Vagina (tissue), 2 donors: ENCODE measurements at regions not wholly inside any gene's neighbourhood (a gene's known extent, or its start where the extent isn't known, plus 50 kb on each side); places are given as distances from the start of the nearest gene placed in this dataset.

ENCODE experiments used
- DNase-seq, 2 donors: peaks; one replicate each; pipeline ENCODE4 v3.0.0-alpha.2; 2017; ENCODE audit errors: extremely low spot score in 2 of 2
- H3K27ac ChIP-seq: fragments of 200-600 bp; sonication (generic); one replicate; pipeline ENCODE4 v1.5.1; 2019
- H3K27me3 ChIP-seq: fragments of 200-600 bp; sonication (generic); one replicate; pipeline ENCODE4 v1.5.1; 2019
- H3K36me3 ChIP-seq, 2 donors: fragments of 200-600 bp; sonication (generic); one replicate each; pipeline ENCODE4 v1.5.1; 2017 to 2019
- H3K4me1 ChIP-seq: fragments of 200-600 bp; sonication (generic); one replicate; pipeline ENCODE4 v1.5.1; 2019
- H3K4me3 ChIP-seq, 2 donors: fragments of 200-600 bp; sonication (generic); 1 replicate in 1 of 2; 2 replicates in 1 of 2; pipeline ENCODE4 v1.5.1; 2016 to 2019
- H3K9me3 ChIP-seq: fragments of 200-600 bp; sonication (generic); one replicate; pipeline ENCODE4 v1.5.1; 2019
- POLR2A ChIP-seq, 2 donors: fragments of 450-650 bp; IDR thresholded peaks; one replicate each; pipeline ENCODE4 v1.6.1; 2017; ENCODE audit warnings: antibody characterized with exemption in 2 of 2, mild to moderate bottlenecking in 2 of 2, moderate library complexity in 2 of 2
- POLR2AphosphoS5 ChIP-seq, 2 donors: sonication (generic); formaldehyde crosslinking; IDR thresholded peaks; one replicate each; pipeline ENCODE4 v1.9.0; 2017; ENCODE audit warnings: antibody characterized with exemption in 2 of 2, mild to moderate bottlenecking in 2 of 2, low read depth in 1 of 2; ENCODE audit not compliant: insufficient read depth in 1 of 2
- intact Hi-C: fragments of 100-400 bp; cut with DNase I; formaldehyde crosslinking; loops from one replicate; pipeline ENCODE4 v1.15.1; 2023
- TF ChIP-seq, protein P1 (sequence below), 3 experiments: fragments of 450-650 bp in 2 of 3; fragments of 200-600 bp in 1 of 3; sonication (generic) in 1 of 3; IDR thresholded peaks; one replicate each; pipeline ENCODE4 v1.5.1; 2017 to 2019; ENCODE audit warnings: antibody characterized with exemption in 3 of 3, mild to moderate bottlenecking in 2 of 3, moderate library complexity in 2 of 3

DNA sequence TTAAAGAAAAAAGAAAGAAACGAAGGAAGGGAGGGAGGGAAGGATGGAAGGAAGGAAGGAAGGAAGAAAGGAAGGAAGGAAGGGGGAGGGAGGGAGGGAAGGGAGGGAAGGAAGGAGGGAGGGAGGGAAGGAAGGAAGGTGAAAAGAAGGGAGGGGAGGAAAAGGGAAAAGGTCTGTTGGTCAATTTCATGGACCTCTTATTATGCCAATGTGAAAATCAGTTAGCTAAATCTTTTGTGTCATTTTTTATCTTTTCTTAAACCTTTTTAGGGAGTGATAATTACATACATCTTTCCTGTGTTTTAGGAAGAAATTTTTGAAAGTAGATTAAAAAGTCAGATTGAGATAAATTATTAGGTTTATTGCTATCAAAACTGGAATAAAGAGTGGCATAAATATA lies 670.2 kb upstream of the CITED2 start:
- TF ChIP-seq POLR2A (IDR thresholded peaks at IDR 0.05) (no peak), POLR2AphosphoS5 (IDR thresholded peaks at IDR 0.05; ENCODE audit: insufficient read depth in 1 of 2, low read depth in 1 of 2) (no peak)
- TF ChIP-seq, protein P1, sequence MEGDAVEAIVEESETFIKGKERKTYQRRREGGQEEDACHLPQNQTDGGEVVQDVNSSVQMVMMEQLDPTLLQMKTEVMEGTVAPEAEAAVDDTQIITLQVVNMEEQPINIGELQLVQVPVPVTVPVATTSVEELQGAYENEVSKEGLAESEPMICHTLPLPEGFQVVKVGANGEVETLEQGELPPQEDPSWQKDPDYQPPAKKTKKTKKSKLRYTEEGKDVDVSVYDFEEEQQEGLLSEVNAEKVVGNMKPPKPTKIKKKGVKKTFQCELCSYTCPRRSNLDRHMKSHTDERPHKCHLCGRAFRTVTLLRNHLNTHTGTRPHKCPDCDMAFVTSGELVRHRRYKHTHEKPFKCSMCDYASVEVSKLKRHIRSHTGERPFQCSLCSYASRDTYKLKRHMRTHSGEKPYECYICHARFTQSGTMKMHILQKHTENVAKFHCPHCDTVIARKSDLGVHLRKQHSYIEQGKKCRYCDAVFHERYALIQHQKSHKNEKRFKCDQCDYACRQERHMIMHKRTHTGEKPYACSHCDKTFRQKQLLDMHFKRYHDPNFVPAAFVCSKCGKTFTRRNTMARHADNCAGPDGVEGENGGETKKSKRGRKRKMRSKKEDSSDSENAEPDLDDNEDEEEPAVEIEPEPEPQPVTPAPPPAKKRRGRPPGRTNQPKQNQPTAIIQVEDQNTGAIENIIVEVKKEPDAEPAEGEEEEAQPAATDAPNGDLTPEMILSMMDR (IDR thresholded peaks at IDR 0.05), result no peak
- peaks cover 9% of the 10 kb centered on the region for H3K4me1 ChIP-seq
- intact Hi-C loops, result no loop called here
- H3K36me3 ChIP-seq, result no peaks in the 10 kb centered on the region
- H3K9me3 ChIP-seq, result no peaks in the 10 kb centered on the region
- no peaks in the 10 kb centered on the region for H3K27me3 ChIP-seq
- H3K27ac ChIP-seq, result no peak overlapping the region
- DNase-seq, result no peak
- no peak overlapping the region for H3K4me3 ChIP-seq

DNA sequence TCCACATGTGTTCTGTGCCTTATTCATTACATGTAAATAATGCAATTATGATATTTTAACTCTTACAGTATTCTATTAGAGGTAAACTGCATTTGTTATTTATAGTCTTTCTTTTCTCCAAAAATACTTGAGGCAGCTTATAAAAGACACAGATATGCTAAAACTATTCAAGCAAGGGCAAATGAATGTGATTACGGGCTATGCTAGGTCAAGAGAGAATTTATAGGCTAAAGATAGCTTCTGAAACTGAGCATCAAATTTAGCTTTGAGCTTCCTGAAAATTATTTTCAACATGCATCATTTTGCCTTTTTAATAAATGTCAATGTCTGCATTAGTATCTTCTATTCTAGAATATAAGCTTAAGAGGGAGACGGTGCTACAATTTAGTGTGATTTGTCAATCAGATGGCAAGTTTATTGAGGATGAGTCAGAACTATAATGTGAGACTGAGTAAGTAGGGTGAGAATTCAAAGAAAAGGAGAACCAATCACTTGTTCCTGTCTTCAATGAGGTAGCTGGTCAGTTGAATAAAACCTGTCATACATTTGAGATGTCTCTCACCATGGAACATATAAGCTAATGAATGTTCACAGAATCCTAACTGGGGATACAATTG lies 669.4 kb upstream of the CITED2 start:
- Histone ChIP-seq H3K9me3 (no peaks in the 10 kb centered on the region), H3K36me3 (no peaks in the 10 kb centered on the region), H3K27me3 (no peaks in the 10 kb centered on the region), H3K27ac (no peak overlapping the region), H3K4me3 (no peak overlapping the region), H3K4me1 (peaks cover 9% of the 10 kb centered on the region)
- intact Hi-C loops, result no loop called here
- DNase-seq, result no peak
- TF ChIP-seq, protein P1 (IDR thresholded peaks at IDR 0.05), result no peak
- TF ChIP-seq POLR2AphosphoS5 (IDR thresholded peaks at IDR 0.05; ENCODE audit: insufficient read depth in 1 of 2, low read depth in 1 of 2) (peak in 1 of 2 donors; percentile 0), POLR2A (IDR thresholded peaks at IDR 0.05) (no peak)

DNA sequence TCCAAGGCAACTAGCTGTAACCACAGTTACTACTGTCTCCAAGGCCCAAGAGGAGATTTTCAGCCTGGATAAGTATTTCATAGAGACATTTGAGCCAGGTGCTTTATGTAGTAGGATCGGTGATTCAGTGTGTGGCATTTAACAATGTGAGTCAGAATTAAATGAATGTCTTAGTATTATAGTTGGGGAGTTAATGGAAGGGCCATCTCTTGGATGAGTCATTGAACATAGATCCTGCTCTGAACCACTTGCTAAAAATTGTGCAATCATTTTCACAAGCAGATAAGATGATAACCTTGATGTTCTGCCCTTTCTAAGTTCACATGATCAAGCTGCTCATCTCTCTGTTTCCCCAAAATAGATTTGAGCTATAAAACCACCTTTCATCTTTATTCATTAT lies 668.9 kb upstream of the CITED2 start:
- peak; percentile 32 to 56 for TF ChIP-seq POLR2AphosphoS5 (IDR thresholded peaks at IDR 0.05; ENCODE audit: insufficient read depth in 1 of 2, low read depth in 1 of 2)
- TF ChIP-seq POLR2A (IDR thresholded peaks at IDR 0.05), result no peak
- TF ChIP-seq, protein P1 (IDR thresholded peaks at IDR 0.05), result no peak
- Histone ChIP-seq H3K27me3 (no peaks in the 10 kb centered on the region), H3K27ac (no peak overlapping the region), H3K36me3 (no peaks in the 10 kb centered on the region), H3K4me1 (peaks cover 9% of the 10 kb centered on the region), H3K4me3 (no peak overlapping the region), H3K9me3 (no peaks in the 10 kb centered on the region)
- DNase-seq, result no peak
- intact Hi-C loops, result no loop called here

DNA sequence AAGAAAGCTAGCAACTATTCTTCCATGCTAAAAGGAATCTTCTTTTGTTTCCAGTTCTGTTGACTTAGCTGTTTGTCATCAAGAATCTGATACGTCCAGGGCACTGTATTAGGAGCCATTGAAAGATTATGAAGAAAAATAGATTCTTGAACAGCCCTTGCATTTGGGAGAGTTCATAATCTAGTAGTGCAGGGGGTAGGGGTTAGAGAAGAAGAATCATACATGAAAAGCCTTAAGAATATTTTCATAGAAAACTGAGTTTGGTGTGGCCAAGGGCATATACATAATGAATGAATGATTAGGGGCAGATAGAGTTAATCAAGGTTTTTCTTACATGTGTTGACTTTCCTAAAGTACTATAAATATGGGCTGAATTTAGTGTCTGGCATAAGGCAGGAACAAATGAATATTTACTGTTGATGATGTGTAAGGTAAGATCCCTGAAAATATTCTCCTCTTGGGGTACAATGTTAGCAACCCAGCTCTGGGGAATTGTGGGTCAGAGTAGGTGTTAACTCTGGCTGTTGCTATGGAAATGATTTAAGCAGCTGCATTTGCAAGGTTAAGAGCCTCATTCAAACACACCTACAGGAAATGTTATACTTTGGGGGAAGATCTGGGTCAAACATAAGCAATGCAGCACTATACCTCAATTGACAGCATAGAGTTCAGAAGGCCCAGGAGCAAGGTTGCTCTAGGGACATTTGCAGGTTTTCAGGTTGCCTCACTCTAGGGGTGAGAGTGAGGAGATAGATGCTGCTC lies 667.3 kb upstream of the CITED2 start:
- no peaks in the 10 kb centered on the region for H3K36me3 ChIP-seq
- no peak for DNase-seq
- no peaks in the 10 kb centered on the region for H3K9me3 ChIP-seq
- no peak for TF ChIP-seq POLR2AphosphoS5 (IDR thresholded peaks at IDR 0.05; ENCODE audit: insufficient read depth in 1 of 2, low read depth in 1 of 2)
- TF ChIP-seq, protein P1 (IDR thresholded peaks at IDR 0.05), result no peak
- H3K27ac ChIP-seq, result no peak overlapping the region
- H3K4me3 ChIP-seq, result no peak overlapping the region
- peaks cover 9% of the 10 kb centered on the region for H3K4me1 ChIP-seq
- intact Hi-C loops, result no loop called here
- no peaks in the 10 kb centered on the region for H3K27me3 ChIP-seq

DNA sequence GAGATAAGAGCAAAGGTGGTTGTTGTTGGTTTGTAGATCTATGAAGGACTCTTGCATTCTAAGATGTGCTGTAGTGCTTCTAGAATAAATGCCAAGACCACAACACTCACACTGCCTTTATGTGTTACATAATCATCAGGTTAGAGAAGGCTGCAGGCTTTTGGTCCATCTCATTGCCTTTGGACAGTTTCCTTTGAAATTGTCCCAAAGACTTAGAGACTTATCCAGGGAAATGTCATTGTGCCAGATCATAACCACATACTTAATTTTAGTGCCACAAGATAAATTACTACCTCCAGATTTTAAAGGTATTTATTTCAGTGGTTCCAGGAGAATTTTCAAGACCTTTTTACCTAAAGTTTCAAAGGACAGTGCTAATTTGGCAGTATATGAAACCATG lies 666.6 kb upstream of the CITED2 start:
- Histone ChIP-seq H3K27me3 (no peaks in the 10 kb centered on the region), H3K4me3 (no peak overlapping the region), H3K4me1 (peaks cover 9% of the 10 kb centered on the region), H3K9me3 (no peaks in the 10 kb centered on the region), H3K36me3 (no peaks in the 10 kb centered on the region), H3K27ac (no peak overlapping the region)
- TF ChIP-seq, protein P1 (IDR thresholded peaks at IDR 0.05), result no peak
- TF ChIP-seq POLR2A (IDR thresholded peaks at IDR 0.05) (no peak), POLR2AphosphoS5 (IDR thresholded peaks at IDR 0.05; ENCODE audit: insufficient read depth in 1 of 2, low read depth in 1 of 2) (no peak)
- DNase-seq, result no peak
- intact Hi-C loops, result no loop called here
